ENCODE measurements at regions not wholly inside any gene's neighbourhood (a gene's known extent, or its start where the extent isn't known, plus 50 kb on each side); places are given as distances from the start of the nearest gene placed in this dataset.

DNA sequence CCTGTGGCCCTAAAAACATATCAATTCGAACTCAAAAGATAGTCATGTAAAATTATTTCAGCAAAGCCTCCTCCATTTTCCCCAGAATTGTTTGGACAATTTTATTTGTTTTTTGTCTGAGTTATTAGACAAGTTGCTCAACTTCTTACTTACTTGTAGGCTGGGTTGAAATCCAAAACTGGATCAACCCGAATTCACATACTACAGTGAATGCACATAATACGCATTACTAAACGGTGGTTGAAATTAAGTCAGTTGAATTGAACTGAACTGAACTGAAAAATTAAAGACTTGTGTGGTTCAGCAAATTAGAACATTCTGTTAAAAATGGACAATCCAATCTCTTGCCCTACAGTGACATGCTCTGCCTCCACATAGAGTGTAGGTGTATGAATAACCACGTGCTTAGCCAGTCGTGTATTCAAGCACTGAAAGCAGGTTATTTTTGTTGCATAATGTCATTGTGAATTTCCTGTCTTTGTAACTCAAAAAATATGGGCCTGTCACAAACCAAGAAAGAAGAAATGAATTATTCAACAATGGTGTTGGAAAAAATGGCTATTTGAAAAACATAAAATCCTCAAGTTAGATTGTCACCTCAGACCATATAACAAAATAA, 441.0 kb downstream of the TXNL1 start:
- no peaks in the 10 kb centered on the region for H3K36me3 ChIP-seq (ENCODE audit: low read depth)
- intact Hi-C loops (cut with DNase I, micrococcal nuclease): no loop called here
- no peak overlapping the region for H3K4me3 ChIP-seq
- DNase-seq (no peak), ATAC-seq (no peak)
- peaks cover 3% of the 10 kb centered on the region for H3K9me3 ChIP-seq
- no peaks in the 10 kb centered on the region for H3K4me1 ChIP-seq (ENCODE audit: low read depth)
- TF ChIP-seq CTCF (IDR thresholded peaks at IDR 0.05): no peak

GRCh38 chr18:56196495-56197225, 441.7 kb downstream of the TXNL1 start:
- no peak for TF ChIP-seq CTCF (IDR thresholded peaks at IDR 0.05)
- no peak for ATAC-seq
- intact Hi-C loops (cut with DNase I, micrococcal nuclease): no loop called here

GRCh38 chr18:56191334-56191733, 447.1 kb downstream of the TXNL1 start:
- DNase-seq (no peak), ATAC-seq (no peak)
- Histone ChIP-seq H3K4me3 (no peak overlapping the region), H3K4me1 (ENCODE audit: low read depth) (no peaks in the 10 kb centered on the region), H3K9me3 (no peaks in the 10 kb centered on the region), H3K36me3 (ENCODE audit: low read depth) (no peaks in the 10 kb centered on the region)
- intact Hi-C loops (cut with DNase I, micrococcal nuclease): no loop called here
- TF ChIP-seq CTCF (IDR thresholded peaks at IDR 0.05): no peak

More at GRCh38 chr18:56196495-56197225, 441.7 kb downstream of the TXNL1 start:
- Histone ChIP-seq H3K9me3 (peaks cover 3% of the 10 kb centered on the region), H3K4me1 (ENCODE audit: low read depth) (no peaks in the 10 kb centered on the region), H3K36me3 (ENCODE audit: low read depth) (no peaks in the 10 kb centered on the region), H3K4me3 (no peak overlapping the region)
- DNase-seq: no peak

DNA sequence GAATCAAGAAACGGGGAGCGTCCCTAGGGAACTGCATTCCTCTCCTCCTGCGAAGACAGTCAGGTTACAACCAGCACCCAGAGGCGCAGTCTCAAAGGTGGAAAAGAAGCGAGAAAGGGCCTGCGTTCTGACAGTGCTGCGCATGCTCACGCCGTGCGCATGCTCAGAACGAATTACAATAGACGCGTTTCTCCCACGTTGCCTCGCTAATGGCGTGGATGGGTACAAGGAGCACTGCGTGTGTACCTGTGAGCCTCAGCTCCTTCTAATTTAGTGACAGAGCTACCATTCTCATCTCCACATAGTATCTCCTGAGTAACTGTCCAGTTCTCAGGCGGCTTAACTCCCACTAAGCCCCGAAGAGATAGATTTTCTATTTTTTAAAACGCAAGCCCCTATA, 448.8 kb downstream of the TXNL1 start:
- H3K4me1 ChIP-seq (ENCODE audit: low read depth): no peaks in the 10 kb centered on the region
- H3K36me3 ChIP-seq (ENCODE audit: low read depth): no peaks in the 10 kb centered on the region
- intact Hi-C loops (cut with DNase I, micrococcal nuclease): no loop called here
- no peak for DNase-seq
- no peak for ATAC-seq
- TF ChIP-seq CTCF (IDR thresholded peaks at IDR 0.05): no peak
- H3K9me3 ChIP-seq: peaks cover 5% of the 10 kb centered on the region
- no peak overlapping the region for H3K4me3 ChIP-seq

GRCh38 chr18:56188529-56189275, 449.7 kb downstream of the TXNL1 start:
- DNase-seq: no peak
- intact Hi-C loops (cut with DNase I, micrococcal nuclease): no loop called here
- Histone ChIP-seq H3K36me3 (ENCODE audit: low read depth) (no peaks in the 10 kb centered on the region), H3K4me3 (no peak overlapping the region), H3K4me1 (ENCODE audit: low read depth) (no peaks in the 10 kb centered on the region), H3K9me3 (peaks cover 8% of the 10 kb centered on the region)
- no peak for ATAC-seq
- no peak for TF ChIP-seq CTCF (IDR thresholded peaks at IDR 0.05)

All from mucosa of descending colon (tissue), 3 donors.